Ectodermal cell (in vitro differentiated cells): ENCODE measurements at regions not wholly inside any gene's neighbourhood (a gene's known extent, or its start where the extent isn't known, plus 50 kb on each side); places are given as distances from the start of the nearest gene placed in this dataset.

Source experiments
- H3K27ac ChIP-seq: 2 replicates; pipeline ENCODE4 v1.7.0; 2013; ENCODE audit warnings: mild to moderate bottlenecking, low read depth, low read length; ENCODE audit not compliant: insufficient read depth, poor library complexity, severe bottlenecking
- H3K27me3 ChIP-seq: 2 replicates; pipeline ENCODE4 v1.7.0; 2013; ENCODE audit warnings: mild to moderate bottlenecking, low read length; ENCODE audit not compliant: insufficient read depth, control insufficient read depth, poor library complexity, severe bottlenecking
- H3K36me3 ChIP-seq: one replicate; pipeline ENCODE4 v1.7.0; 2013; ENCODE audit warnings: low read length; ENCODE audit not compliant: control insufficient read depth, insufficient read depth
- H3K4me1 ChIP-seq: one replicate; pipeline ENCODE4 v1.7.0; 2013; ENCODE audit warnings: low read length; ENCODE audit not compliant: control insufficient read depth, insufficient read depth
- H3K4me3 ChIP-seq: 2 replicates; pipeline ENCODE4 v1.7.0; 2013; ENCODE audit warnings: low read depth, low read length, control low read depth; ENCODE audit not compliant: insufficient read depth
- H3K9me3 ChIP-seq: 2 replicates; pipeline ENCODE4 v1.7.0; 2013; ENCODE audit warnings: mild to moderate bottlenecking, low read length, moderate library complexity; ENCODE audit not compliant: control insufficient read depth
- WGBS, 2 experiments: methylation state at CpG; one replicate each; pipeline ENCODE4 v1.1.7; 2013; ENCODE audit warnings: missing lambda C conversion rate in 2 of 2; 5-methylcytosine and 5-hydroxymethylcytosine counted together

- Histone ChIP-seq H3K9me3 (no peaks in the 10 kb centered on the region), H3K36me3 (no peaks in the 10 kb centered on the region), H3K4me1 (peaks cover 22% of the 10 kb centered on the region), H3K4me3 (no peak overlapping the region), H3K27ac (no peak overlapping the region), H3K27me3 (no peaks in the 10 kb centered on the region)
- WGBS, 2 experiments, result 73 to 76% methylated on average over 8 of the region's 8 CpGs
Measured at GRCh38 chr3:187836823-187837770, 91.8 kb upstream of the BCL6 start.

GRCh38 chr3:187838016-187838540 lies 92.8 kb upstream of the BCL6 start:
- H3K4me1 ChIP-seq, result peaks cover 22% of the 10 kb centered on the region
- H3K27ac ChIP-seq, result no peak overlapping the region
- H3K9me3 ChIP-seq, result no peaks in the 10 kb centered on the region
- no peaks in the 10 kb centered on the region for H3K27me3 ChIP-seq
- H3K4me3 ChIP-seq, result no peak overlapping the region
- H3K36me3 ChIP-seq, result no peaks in the 10 kb centered on the region
- WGBS, 2 experiments, result 88 to 96% methylated on average over 5 of the region's 5 CpGs

- 93 to 96% methylated on average over 4 to 5 of the region's 5 CpGs for WGBS, 2 experiments
- no peaks in the 10 kb centered on the region for H3K9me3 ChIP-seq
- H3K4me3 ChIP-seq, result no peak overlapping the region
- H3K36me3 ChIP-seq, result no peaks in the 10 kb centered on the region
- no peak overlapping the region for H3K27ac ChIP-seq
- H3K27me3 ChIP-seq, result no peaks in the 10 kb centered on the region
- peaks cover 22% of the 10 kb centered on the region for H3K4me1 ChIP-seq
Measured at GRCh38 chr3:187839422-187839821, 94.2 kb upstream of the BCL6 start.

GRCh38 chr3:187840856-187841255 lies 95.6 kb upstream of the BCL6 start:
- Histone ChIP-seq H3K9me3 (no peaks in the 10 kb centered on the region), H3K36me3 (no peaks in the 10 kb centered on the region), H3K4me1 (peaks cover 22% of the 10 kb centered on the region), H3K27me3 (no peaks in the 10 kb centered on the region), H3K27ac (no peak overlapping the region), H3K4me3 (no peak overlapping the region)
- WGBS, 2 experiments, result 96 to 100% methylated on average over 2 of the region's 2 CpGs

GRCh38 chr3:187841560-187841959 lies 96.3 kb upstream of the BCL6 start:
- Histone ChIP-seq H3K4me3 (no peak overlapping the region), H3K4me1 (peaks cover 17% of the 10 kb centered on the region), H3K9me3 (no peaks in the 10 kb centered on the region), H3K36me3 (no peaks in the 10 kb centered on the region), H3K27ac (no peak overlapping the region), H3K27me3 (no peaks in the 10 kb centered on the region)
- 82 to 87% methylated on average over 1 to 2 of the region's 2 CpGs for WGBS, 2 experiments

GRCh38 chr3:187843654-187844053 lies 98.4 kb upstream of the BCL6 start:
- no peak overlapping the region for H3K27ac ChIP-seq
- 80 to 86% methylated on average over 4 of the region's 4 CpGs for whole genome bisulfite sequencing, 2 experiments
- H3K4me3 ChIP-seq, result no peak overlapping the region
- H3K9me3 ChIP-seq, result no peaks in the 10 kb centered on the region
- no peaks in the 10 kb centered on the region for H3K36me3 ChIP-seq
- no peaks in the 10 kb centered on the region for H3K4me1 ChIP-seq
- no peaks in the 10 kb centered on the region for H3K27me3 ChIP-seq

- no peak overlapping the region for H3K4me3 ChIP-seq
- no peaks in the 10 kb centered on the region for H3K36me3 ChIP-seq
- WGBS, 2 experiments, result 89 to 91% methylated on average over 5 to 6 of the region's 6 CpGs
- H3K9me3 ChIP-seq, result no peaks in the 10 kb centered on the region
- no peaks in the 10 kb centered on the region for H3K4me1 ChIP-seq
- no peak overlapping the region for H3K27ac ChIP-seq
- no peaks in the 10 kb centered on the region for H3K27me3 ChIP-seq
Measured at GRCh38 chr3:187844708-187845107, 99.4 kb upstream of the BCL6 start.

- no peak overlapping the region for H3K4me3 ChIP-seq
- no peaks in the 10 kb centered on the region for H3K9me3 ChIP-seq
- H3K36me3 ChIP-seq, result no peaks in the 10 kb centered on the region
- H3K27ac ChIP-seq, result no peak overlapping the region
- H3K4me1 ChIP-seq, result no peaks in the 10 kb centered on the region
- no peaks in the 10 kb centered on the region for H3K27me3 ChIP-seq
- 72 to 86% methylated on average over 2 to 3 of the region's 4 CpGs for WGBS, 2 experiments
Measured at GRCh38 chr3:187845826-187846225, 100.6 kb upstream of the BCL6 start.

- Histone ChIP-seq H3K27ac (no peak overlapping the region), H3K9me3 (no peaks in the 10 kb centered on the region), H3K27me3 (no peaks in the 10 kb centered on the region), H3K4me3 (no peak overlapping the region), H3K4me1 (no peaks in the 10 kb centered on the region), H3K36me3 (no peaks in the 10 kb centered on the region)
- WGBS, 2 experiments, result 93 to 95% methylated on average over 1 of the region's 1 CpG
Measured at GRCh38 chr3:187848401-187848800, 103.1 kb upstream of the BCL6 start.

- no peaks in the 10 kb centered on the region for H3K36me3 ChIP-seq
- no peaks in the 10 kb centered on the region for H3K27me3 ChIP-seq
- H3K4me1 ChIP-seq, result no peaks in the 10 kb centered on the region
- no peak overlapping the region for H3K27ac ChIP-seq
- no peak overlapping the region for H3K4me3 ChIP-seq
- H3K9me3 ChIP-seq, result no peaks in the 10 kb centered on the region
- 96 to 97% methylated on average over 6 of the region's 6 CpGs for WGBS, 2 experiments
Measured at GRCh38 chr3:187849016-187849654, 103.9 kb upstream of the BCL6 start.
